ENCODE measurements at regions not wholly inside any gene's neighbourhood (a gene's known extent, or its start where the extent isn't known, plus 50 kb on each side); places are given as distances from the start of the nearest gene placed in this dataset.

DNA sequence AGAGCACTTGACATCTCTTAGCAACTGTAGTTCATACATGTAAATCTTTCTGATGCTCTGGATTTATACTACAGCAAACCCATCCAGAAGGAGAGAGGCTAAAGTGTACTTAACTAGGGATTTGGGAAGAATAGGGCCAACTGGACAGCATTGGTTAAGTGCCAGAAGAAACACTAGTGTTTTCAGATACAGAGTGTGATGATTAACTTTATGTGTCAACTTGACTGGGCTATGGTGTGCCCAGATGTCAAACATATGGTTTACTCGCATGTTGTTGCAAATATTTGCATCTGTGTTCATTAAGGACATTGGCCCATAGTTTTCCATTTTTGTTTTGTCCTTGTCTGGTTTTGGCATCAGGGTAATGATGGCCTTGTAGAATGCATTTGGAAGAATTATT, 384.7 kb upstream of the KCND2 start:
- no peak for FAIRE-seq
- Histone ChIP-seq H3K9me1 (ENCODE audit: control insufficient read depth, extremely low read depth, insufficient read depth, low read length) (no peaks in the 10 kb centered on the region), H3K4me1 (ENCODE audit: control insufficient read depth, extremely low read depth, insufficient read depth, low read length) (no peaks in the 10 kb centered on the region), H3K9me3 (ENCODE audit: control insufficient read depth, low read depth, low read length) (no peaks in the 10 kb centered on the region), H4K20me1 (ENCODE audit: control insufficient read depth, extremely low read depth, insufficient read depth, low read length) (no peaks in the 10 kb centered on the region), H3K4me3 (ENCODE audit: control insufficient read depth in 2 of 3, extremely low read depth in 1 of 3, insufficient read depth in 2 of 3, low read depth in 1 of 3, low read length in 3 of 3) (no peak overlapping the region), H3K79me2 (ENCODE audit: control insufficient read depth, insufficient read depth, low read length) (no peaks in the 10 kb centered on the region), H2AFZ (ENCODE audit: control insufficient read depth, low read length) (no peak overlapping the region), H3K9ac (ENCODE audit: control insufficient read depth, extremely low read depth, insufficient read depth, low read length) (no peak overlapping the region), H3K27ac (ENCODE audit: control insufficient read depth, insufficient read depth, low read length) (no peak overlapping the region), H3K27me3 (ENCODE audit: control insufficient read depth, extremely low read depth, insufficient read depth, low read length) (no peaks in the 10 kb centered on the region), H3K4me2 (ENCODE audit: control insufficient read depth, extremely low read depth, insufficient read depth, low read depth, low read length) (no peak overlapping the region), H3K36me3 (ENCODE audit: control insufficient read depth in 2 of 2, extremely low read depth in 1 of 2, insufficient read depth in 2 of 2, low read length in 2 of 2) (no peaks in the 10 kb centered on the region)
- DNase-seq (ENCODE audit: low read depth, low spot score) = no peak
- no peak for TF ChIP-seq EZH2 (IDR thresholded peaks at IDR 0.05; ENCODE audit: low read length)
- TF ChIP-seq, protein P1, sequence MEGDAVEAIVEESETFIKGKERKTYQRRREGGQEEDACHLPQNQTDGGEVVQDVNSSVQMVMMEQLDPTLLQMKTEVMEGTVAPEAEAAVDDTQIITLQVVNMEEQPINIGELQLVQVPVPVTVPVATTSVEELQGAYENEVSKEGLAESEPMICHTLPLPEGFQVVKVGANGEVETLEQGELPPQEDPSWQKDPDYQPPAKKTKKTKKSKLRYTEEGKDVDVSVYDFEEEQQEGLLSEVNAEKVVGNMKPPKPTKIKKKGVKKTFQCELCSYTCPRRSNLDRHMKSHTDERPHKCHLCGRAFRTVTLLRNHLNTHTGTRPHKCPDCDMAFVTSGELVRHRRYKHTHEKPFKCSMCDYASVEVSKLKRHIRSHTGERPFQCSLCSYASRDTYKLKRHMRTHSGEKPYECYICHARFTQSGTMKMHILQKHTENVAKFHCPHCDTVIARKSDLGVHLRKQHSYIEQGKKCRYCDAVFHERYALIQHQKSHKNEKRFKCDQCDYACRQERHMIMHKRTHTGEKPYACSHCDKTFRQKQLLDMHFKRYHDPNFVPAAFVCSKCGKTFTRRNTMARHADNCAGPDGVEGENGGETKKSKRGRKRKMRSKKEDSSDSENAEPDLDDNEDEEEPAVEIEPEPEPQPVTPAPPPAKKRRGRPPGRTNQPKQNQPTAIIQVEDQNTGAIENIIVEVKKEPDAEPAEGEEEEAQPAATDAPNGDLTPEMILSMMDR (optimal IDR thresholded peaks at IDR 0.05 in 1 of 3, IDR thresholded peaks at IDR 0.05 in 1 of 3, conservative IDR thresholded peaks at IDR 0.05 in 1 of 3; ENCODE audit: extremely low read depth in 1 of 3, insufficient read depth in 2 of 3, low read length in 3 of 3) = no peak
- dilution Hi-C loops (cut with MboI; ENCODE audit: extremely low pct_ligation_motif_present, low sequenced_read_pairs) = no loop called here

DNA sequence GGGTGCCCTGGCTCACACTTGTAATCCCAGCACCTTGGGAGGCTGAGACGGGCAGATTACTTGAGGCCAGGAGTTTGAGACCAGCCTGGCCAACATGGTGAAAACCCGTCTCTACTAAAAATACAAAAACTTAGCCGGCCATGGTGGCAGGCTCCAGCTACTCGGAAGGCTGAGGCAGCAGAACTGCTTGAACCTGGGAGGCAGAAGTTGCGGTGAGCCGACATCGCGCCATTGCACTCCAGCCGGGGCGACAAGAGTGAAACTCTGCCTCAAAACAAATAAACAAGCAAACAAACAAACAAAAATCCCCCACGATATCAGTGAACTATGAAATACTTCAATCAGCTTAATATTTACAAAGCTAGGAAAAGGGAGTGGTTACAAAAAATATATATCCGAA, 382.3 kb upstream of the KCND2 start:
- no peak overlapping the region for H3K27ac ChIP-seq (ENCODE audit: control insufficient read depth, insufficient read depth, low read length)
- H3K4me1 ChIP-seq (ENCODE audit: control insufficient read depth, extremely low read depth, insufficient read depth, low read length) = no peaks in the 10 kb centered on the region
- no peak overlapping the region for H3K4me3 ChIP-seq (ENCODE audit: control insufficient read depth in 2 of 3, extremely low read depth in 1 of 3, insufficient read depth in 2 of 3, low read depth in 1 of 3, low read length in 3 of 3)
- H3K9ac ChIP-seq (ENCODE audit: control insufficient read depth, extremely low read depth, insufficient read depth, low read length) = no peak overlapping the region
- FAIRE-seq = no peak
- no peaks in the 10 kb centered on the region for H3K79me2 ChIP-seq (ENCODE audit: control insufficient read depth, insufficient read depth, low read length)
- no peak overlapping the region for H3K4me2 ChIP-seq (ENCODE audit: control insufficient read depth, extremely low read depth, insufficient read depth, low read depth, low read length)
- H3K9me1 ChIP-seq (ENCODE audit: control insufficient read depth, extremely low read depth, insufficient read depth, low read length) = no peaks in the 10 kb centered on the region
- TF ChIP-seq EZH2 (IDR thresholded peaks at IDR 0.05; ENCODE audit: low read length) = no peak
- TF ChIP-seq, protein P1 (optimal IDR thresholded peaks at IDR 0.05 in 1 of 3, IDR thresholded peaks at IDR 0.05 in 1 of 3, conservative IDR thresholded peaks at IDR 0.05 in 1 of 3; ENCODE audit: extremely low read depth in 1 of 3, insufficient read depth in 2 of 3, low read length in 3 of 3) = no peak
- no peaks in the 10 kb centered on the region for H3K36me3 ChIP-seq (ENCODE audit: control insufficient read depth in 2 of 2, extremely low read depth in 1 of 2, insufficient read depth in 2 of 2, low read length in 2 of 2)
- H4K20me1 ChIP-seq (ENCODE audit: control insufficient read depth, extremely low read depth, insufficient read depth, low read length) = no peaks in the 10 kb centered on the region
- DNase-seq (ENCODE audit: low read depth, low spot score) = no peak
- no peaks in the 10 kb centered on the region for H3K9me3 ChIP-seq (ENCODE audit: control insufficient read depth, low read depth, low read length)
- no peak overlapping the region for H2AFZ ChIP-seq (ENCODE audit: control insufficient read depth, low read length)
- H3K27me3 ChIP-seq (ENCODE audit: control insufficient read depth, extremely low read depth, insufficient read depth, low read length) = no peaks in the 10 kb centered on the region
- dilution Hi-C loops (cut with MboI; ENCODE audit: extremely low pct_ligation_motif_present, low sequenced_read_pairs) = no loop called here

All from keratinocyte (primary cell).